Ovary (tissue), 7 donors: ENCODE measurements at regions not wholly inside any gene's neighbourhood (a gene's known extent, or its start where the extent isn't known, plus 50 kb on each side); places are given as distances from the start of the nearest gene placed in this dataset.

ENCODE experiments used
- DNase-seq, 5 donors: peaks; one replicate each; pipeline ENCODE4 v3.0.0-alpha.2; 2019 to 2020
- H3K27ac ChIP-seq, 2 donors: fragments of 200-600 bp; one replicate each; pipeline versions ENCODE4 v1.5.1 to v1.8.0; 2019 to 2022
- H3K27me3 ChIP-seq: fragments of 200-600 bp; one replicate; pipeline ENCODE4 v1.8.0; 2022
- H3K36me3 ChIP-seq: fragments of 200-600 bp; sonication (generic); one replicate; pipeline ENCODE4 v1.5.1; 2019
- H3K4me1 ChIP-seq: one replicate; pipeline ENCODE4 v1.8.1; 2013; ENCODE audit warnings: mild to moderate bottlenecking, moderate library complexity; ENCODE audit not compliant: insufficient read depth
- H3K4me3 ChIP-seq: fragments of 200-600 bp; sonication (generic); one replicate; pipeline ENCODE4 v1.5.1; 2017
- H3K9me3 ChIP-seq, 2 donors: fragments of 200-600 bp in 1 of 2; sonication (generic) in 1 of 2; one replicate each; pipeline versions ENCODE4 v1.5.1 to v1.8.1; 2013 to 2019; ENCODE audit warnings: mild to moderate bottlenecking in 1 of 2, moderate library complexity in 1 of 2
- EP300 ChIP-seq: sonication (generic); formaldehyde crosslinking; IDR thresholded peaks from one replicate; pipeline ENCODE4 v1.6.1; 2017; ENCODE audit warnings: antibody characterized with exemption
- POLR2A ChIP-seq: fragments of 450-650 bp; IDR thresholded peaks from one replicate; pipeline ENCODE4 v1.6.1; 2017; ENCODE audit warnings: antibody characterized with exemption, mild to moderate bottlenecking, moderate library complexity
- WGBS, 3 donors: extraction: QIAGEN DNeasy Blood & Tissue Kit in 1 of 3; methylation state at CpG; one replicate each; pipeline versions ENCODE4 v1.1.5 to v1.1.7; 2013 to 2017; 5-methylcytosine and 5-hydroxymethylcytosine counted together
- intact Hi-C, 4 donors: fragments of 100-400 bp; cut with DNase I; formaldehyde crosslinking; loops; one replicate each; pipeline versions ENCODE4 v1.11.0 to v1.15.1; 2022 to 2023
- TF ChIP-seq, protein P1 (sequence below), 3 donors: fragments of 450-650 bp in 2 of 3; fragments of 200-600 bp in 1 of 3; IDR thresholded peaks; one replicate each; pipeline versions ENCODE4 v1.5.1 to v1.8.0; 2016 to 2022; ENCODE audit warnings: antibody characterized with exemption in 3 of 3, mild to moderate bottlenecking in 1 of 3
- donor health status: DM: no; HTN: no; CAD: no; lungs with moderate emphysema.
- donor health status: DM: no; HTN: no; CAD: no.
- donor health status: Bipolar disorder and iron deficiency.
- donor health status: DM: no; HTN: no; CAD: no.
- donor health status: DM: yes; HTN: yes; CAD: no.

DNA sequence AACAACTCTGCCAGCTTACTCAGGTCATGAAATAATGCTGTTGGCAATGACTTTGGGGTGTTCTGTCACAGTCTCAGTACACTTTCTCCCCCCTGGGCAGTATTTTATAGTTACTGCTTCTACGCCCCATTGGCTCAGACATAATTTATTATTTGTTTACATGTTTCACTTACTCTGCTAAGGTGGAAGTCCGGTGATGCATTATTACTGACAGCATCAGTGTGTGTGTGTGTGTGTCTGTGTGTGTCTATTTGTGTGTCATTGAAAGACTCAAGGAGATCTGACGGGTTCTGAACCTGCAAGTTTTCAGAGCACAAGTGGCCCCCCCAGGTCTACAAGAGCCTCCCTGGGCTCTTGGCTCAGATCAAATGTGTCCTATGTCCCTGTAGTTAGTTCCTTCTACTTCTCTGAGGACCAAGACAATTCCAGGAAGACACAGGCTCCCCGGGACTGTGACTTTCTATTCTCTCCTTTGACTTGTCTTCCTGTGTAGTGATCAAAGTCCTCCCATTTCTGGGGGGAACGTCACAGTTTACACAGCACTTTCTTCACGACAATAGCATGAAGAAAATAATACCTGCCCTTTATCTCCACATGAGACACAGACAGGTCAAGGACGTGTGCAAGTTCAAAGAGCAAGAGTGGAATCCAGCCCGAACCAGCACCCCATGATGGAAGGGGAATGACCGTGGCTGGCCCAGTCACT lies 283.7 kb upstream of the GATB start:
- intact Hi-C loops: no loop called here
- 78 to 83% (median 79%) methylated on average over 9 of the region's 9 CpGs for WGBS, 3 donors
- Histone ChIP-seq H3K27ac (no peak overlapping the region), H3K4me1 (peaks cover 7% of the 10 kb centered on the region), H3K36me3 (no peaks in the 10 kb centered on the region), H3K27me3 (no peaks in the 10 kb centered on the region), H3K9me3 (no peaks in the 10 kb centered on the region), H3K4me3 (no peak overlapping the region)
- TF ChIP-seq, protein P1, sequence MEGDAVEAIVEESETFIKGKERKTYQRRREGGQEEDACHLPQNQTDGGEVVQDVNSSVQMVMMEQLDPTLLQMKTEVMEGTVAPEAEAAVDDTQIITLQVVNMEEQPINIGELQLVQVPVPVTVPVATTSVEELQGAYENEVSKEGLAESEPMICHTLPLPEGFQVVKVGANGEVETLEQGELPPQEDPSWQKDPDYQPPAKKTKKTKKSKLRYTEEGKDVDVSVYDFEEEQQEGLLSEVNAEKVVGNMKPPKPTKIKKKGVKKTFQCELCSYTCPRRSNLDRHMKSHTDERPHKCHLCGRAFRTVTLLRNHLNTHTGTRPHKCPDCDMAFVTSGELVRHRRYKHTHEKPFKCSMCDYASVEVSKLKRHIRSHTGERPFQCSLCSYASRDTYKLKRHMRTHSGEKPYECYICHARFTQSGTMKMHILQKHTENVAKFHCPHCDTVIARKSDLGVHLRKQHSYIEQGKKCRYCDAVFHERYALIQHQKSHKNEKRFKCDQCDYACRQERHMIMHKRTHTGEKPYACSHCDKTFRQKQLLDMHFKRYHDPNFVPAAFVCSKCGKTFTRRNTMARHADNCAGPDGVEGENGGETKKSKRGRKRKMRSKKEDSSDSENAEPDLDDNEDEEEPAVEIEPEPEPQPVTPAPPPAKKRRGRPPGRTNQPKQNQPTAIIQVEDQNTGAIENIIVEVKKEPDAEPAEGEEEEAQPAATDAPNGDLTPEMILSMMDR (IDR thresholded peaks at IDR 0.05): no peak
- DNase-seq: no peak

DNA sequence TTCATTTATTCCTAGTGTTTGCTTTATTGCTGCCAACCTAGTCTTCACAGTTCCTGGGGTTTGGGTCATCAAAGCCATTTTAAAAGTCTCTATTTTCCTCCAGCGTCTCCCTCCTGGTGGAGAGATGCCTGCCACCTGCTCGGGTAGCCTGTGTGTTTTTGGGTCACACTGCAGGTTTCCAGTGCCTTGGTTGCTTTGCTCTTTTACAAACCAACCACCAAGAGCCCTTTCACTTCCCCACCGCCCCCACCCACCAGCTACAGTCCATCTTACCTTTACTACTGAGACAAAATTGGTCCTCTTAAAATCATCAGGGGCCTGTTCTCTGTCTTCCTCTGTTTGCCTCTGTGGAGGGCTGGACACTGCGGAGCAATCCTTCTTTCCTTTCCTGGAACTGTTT lies 280.5 kb upstream of the GATB start:
- Histone ChIP-seq H3K9me3 (no peaks in the 10 kb centered on the region), H3K4me1 (peaks cover 7% of the 10 kb centered on the region), H3K27me3 (no peaks in the 10 kb centered on the region), H3K36me3 (no peaks in the 10 kb centered on the region), H3K4me3 (no peak overlapping the region), H3K27ac (no peak overlapping the region)
- no peak for DNase-seq
- intact Hi-C loops: no loop called here
- 87 to 90% (median 88%) methylated on average over 4 of the region's 4 CpGs for WGBS, 3 donors
- TF ChIP-seq POLR2A (no peak), EP300 (no peak)
- TF ChIP-seq, protein P1 (IDR thresholded peaks at IDR 0.05): no peak

DNA sequence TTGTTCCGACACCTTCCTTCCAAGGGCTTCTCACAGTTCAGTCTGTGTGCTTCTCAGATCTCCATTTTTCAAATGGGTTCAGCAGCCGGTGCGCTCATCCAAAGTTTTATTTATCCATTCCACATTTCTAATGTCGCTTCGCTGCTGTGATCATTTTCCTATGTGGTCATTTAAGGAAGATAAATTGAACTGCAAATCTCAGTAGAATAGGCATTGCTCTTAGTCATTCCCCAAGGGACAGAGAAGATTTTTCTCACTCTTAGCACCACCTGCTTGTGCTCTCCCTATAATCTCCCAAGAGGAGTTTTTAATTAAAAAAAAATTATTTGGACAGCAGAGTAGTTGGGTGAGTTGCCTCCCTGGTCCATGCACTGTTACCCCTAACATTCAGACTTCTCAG lies 278.9 kb upstream of the GATB start:
- TF ChIP-seq EP300: no peak
- TF ChIP-seq POLR2A: no peak
- TF ChIP-seq, protein P1 (IDR thresholded peaks at IDR 0.05): no peak
- H3K4me1 ChIP-seq: no peaks in the 10 kb centered on the region
- no peaks in the 10 kb centered on the region for H3K36me3 ChIP-seq
- no peak for DNase-seq
- intact Hi-C loops: no loop called here
- H3K27me3 ChIP-seq: no peaks in the 10 kb centered on the region
- H3K9me3 ChIP-seq: no peaks in the 10 kb centered on the region
- H3K4me3 ChIP-seq: no peak overlapping the region
- WGBS, 3 donors: 83 to 95% (median 91%) methylated on average over 5 of the region's 5 CpGs
- no peak overlapping the region for H3K27ac ChIP-seq

DNA sequence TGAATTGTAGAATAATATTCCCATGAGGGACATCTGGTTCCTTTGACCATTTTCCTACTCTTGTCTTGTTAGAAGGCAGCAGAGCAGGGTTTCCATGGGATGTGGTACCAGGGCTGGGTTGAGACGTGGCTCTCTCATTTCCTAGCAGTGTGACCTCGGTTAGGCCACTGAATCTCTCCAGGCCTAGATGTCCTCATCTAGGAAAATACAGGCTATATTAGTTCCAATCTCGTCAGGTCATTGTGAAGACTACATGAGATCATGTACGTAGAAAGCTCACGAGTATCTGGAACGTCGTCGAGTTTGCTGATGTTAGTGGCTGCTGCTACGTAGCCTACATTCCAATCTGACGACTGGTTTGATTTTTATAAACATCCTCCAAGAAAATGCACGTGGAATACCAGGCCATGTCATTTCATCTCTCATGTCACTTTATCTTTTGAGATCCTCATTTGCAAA lies 278.2 kb upstream of the GATB start:
- 81 to 88% (median 85%) methylated on average over 11 of the region's 11 CpGs for WGBS, 3 donors
- H3K4me3 ChIP-seq: no peak overlapping the region
- H3K36me3 ChIP-seq: no peaks in the 10 kb centered on the region
- H3K9me3 ChIP-seq: no peaks in the 10 kb centered on the region
- no peak for DNase-seq
- intact Hi-C loops: no loop called here
- no peaks in the 10 kb centered on the region for H3K27me3 ChIP-seq
- H3K4me1 ChIP-seq: no peaks in the 10 kb centered on the region
- TF ChIP-seq EP300 (no peak), POLR2A (no peak)
- TF ChIP-seq, protein P1 (IDR thresholded peaks at IDR 0.05): no peak
- no peak overlapping the region for H3K27ac ChIP-seq
